GM21367 (cell line): ENCODE measurements at regions not wholly inside any gene's neighbourhood (a gene's known extent, or its start where the extent isn't known, plus 50 kb on each side); places are given as distances from the start of the nearest gene placed in this dataset.
"Not testable (repeated sequence)": the region's sequence is repeated elsewhere in the genome, so short reads cannot be mapped to it uniquely, and the experiment has no call there.

ENCODE experiments used
- ATAC-seq: cut with Tn5 transposase; IDR thresholded peaks from one replicate; pipeline ENCODE4 v1.9.1; 2021; ENCODE audit not compliant: unreplicated experiment

GRCh38 chr14:22175278-22175558 is 413.8 kb downstream of the DAD1 start:
- ATAC-seq = not testable (repeated sequence)

GRCh38 chr14:22174412-22175277 is 414.4 kb downstream of the DAD1 start:
- ATAC-seq = no peak

- ATAC-seq = no peak
Observed at GRCh38 chr14:22168092-22168955, 420.7 kb downstream of the DAD1 start.

- no peak for ATAC-seq
Observed at GRCh38 chr14:22164616-22165015, 424.4 kb downstream of the DAD1 start.

GRCh38 chr14:22163051-22163450 is 426.0 kb downstream of the DAD1 start:
- ATAC-seq = no peak

- no peak for ATAC-seq
Observed at GRCh38 chr14:22159957-22160356, 429.1 kb downstream of the DAD1 start.

GRCh38 chr14:22159099-22159498 is 429.9 kb downstream of the DAD1 start:
- ATAC-seq = no peak

GRCh38 chr14:22158560-22158959 is 430.5 kb downstream of the DAD1 start:
- no peak for ATAC-seq

GRCh38 chr14:22155571-22155970 is 433.5 kb downstream of the DAD1 start:
- ATAC-seq = no peak

GRCh38 chr14:22152903-22153302 is 436.1 kb downstream of the DAD1 start:
- no peak for ATAC-seq

GRCh38 chr14:22152161-22152870 is 436.7 kb downstream of the DAD1 start:
- no peak for ATAC-seq

GRCh38 chr14:22151121-22151520 is 437.9 kb downstream of the DAD1 start:
- no peak for ATAC-seq

- ATAC-seq = no peak
Observed at GRCh38 chr14:22149058-22149457, 440.0 kb downstream of the DAD1 start.

GRCh38 chr14:22147716-22148115 is 441.3 kb downstream of the DAD1 start:
- ATAC-seq = no peak

GRCh38 chr14:22143363-22143762 is 445.7 kb downstream of the DAD1 start:
- no peak for ATAC-seq

- no peak for ATAC-seq
Observed at GRCh38 chr14:22140633-22141032, 448.4 kb downstream of the DAD1 start.

- ATAC-seq = no peak
Observed at GRCh38 chr14:22131749-22132476, 457.1 kb downstream of the DAD1 start.

- no peak for ATAC-seq
Observed at GRCh38 chr14:22124073-22124613, 450.5 kb upstream of the OR4E1 start.

GRCh38 chr14:22122829-22123560 is 449.4 kb upstream of the OR4E1 start:
- no peak for ATAC-seq

- ATAC-seq = no peak
Observed at GRCh38 chr14:22122227-22122818, 448.7 kb upstream of the OR4E1 start.
